GM21390 (cell line): ENCODE measurements at regions not wholly inside any gene's neighbourhood (a gene's known extent, or its start where the extent isn't known, plus 50 kb on each side); places are given as distances from the start of the nearest gene placed in this dataset.

Experiments
- ATAC-seq: cut with Tn5 transposase; IDR thresholded peaks from one replicate; pipeline ENCODE4 v1.9.1; 2021; ENCODE audit not compliant: unreplicated experiment

- ATAC-seq: no peak
These were observed 380.3 kb downstream of the GADD45G start for GRCh38 chr9:89985068-89985467.

GRCh38 chr9:89986190-89986589 lies 381.4 kb downstream of the GADD45G start:
- no peak for ATAC-seq

- ATAC-seq: no peak
These were observed 383.6 kb downstream of the GADD45G start for GRCh38 chr9:89988458-89988857.

- ATAC-seq: no peak
These were observed 386.5 kb downstream of the GADD45G start for GRCh38 chr9:89991204-89991790.

- no peak for ATAC-seq
These were observed 387.8 kb downstream of the GADD45G start for GRCh38 chr9:89992326-89993198.

- no peak for ATAC-seq
These were observed 389.1 kb downstream of the GADD45G start for GRCh38 chr9:89993678-89994630.

- ATAC-seq: no peak
These were observed 390.3 kb downstream of the GADD45G start for GRCh38 chr9:89994988-89995613.

GRCh38 chr9:89996116-89996515 lies 391.3 kb downstream of the GADD45G start:
- no peak for ATAC-seq

- no peak for ATAC-seq
These were observed 392.0 kb downstream of the GADD45G start for GRCh38 chr9:89996773-89997172.

GRCh38 chr9:89998633-89999032 lies 393.8 kb downstream of the GADD45G start:
- ATAC-seq: no peak

GRCh38 chr9:89999176-89999533 lies 394.3 kb downstream of the GADD45G start:
- ATAC-seq: no peak

- ATAC-seq: peak; percentile 98
These were observed 394.9 kb downstream of the GADD45G start for GRCh38 chr9:89999534-90000370.

GRCh38 chr9:90000925-90001324 lies 396.1 kb downstream of the GADD45G start:
- ATAC-seq: no peak

- no peak for ATAC-seq
These were observed 396.9 kb downstream of the GADD45G start for GRCh38 chr9:90001747-90002146.

- ATAC-seq: no peak
These were observed 397.8 kb downstream of the GADD45G start for GRCh38 chr9:90002397-90003271.

- no peak for ATAC-seq
These were observed 400.6 kb downstream of the GADD45G start for GRCh38 chr9:90005388-90005787.

GRCh38 chr9:90007516-90008440 lies 403.0 kb downstream of the GADD45G start:
- no peak for ATAC-seq

GRCh38 chr9:90009447-90009846 lies 404.6 kb downstream of the GADD45G start:
- no peak for ATAC-seq
